ENCODE measurements at regions not wholly inside any gene's neighbourhood (a gene's known extent, or its start where the extent isn't known, plus 50 kb on each side); places are given as distances from the start of the nearest gene placed in this dataset.

DNA sequence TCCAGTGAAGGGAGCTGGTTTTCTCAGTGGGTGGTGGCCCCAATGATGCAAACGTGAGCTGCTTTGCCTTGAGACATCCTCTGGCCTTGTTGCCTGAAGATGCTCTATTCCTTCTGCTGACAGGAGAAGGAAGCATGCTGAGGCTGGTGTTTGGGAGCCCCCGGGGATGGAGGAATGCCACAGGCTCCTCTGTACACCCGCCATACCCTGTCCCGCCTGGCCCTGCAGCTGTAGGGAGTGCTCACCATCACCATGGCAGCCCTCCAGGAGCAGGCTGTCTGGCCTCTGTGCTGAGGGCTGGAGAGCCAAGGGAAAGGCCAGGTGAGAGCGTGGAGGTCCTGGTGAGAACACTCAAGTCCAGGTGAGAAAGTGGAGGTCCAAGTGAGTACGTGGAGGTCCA is 134.4 kb downstream of the MRPL36 start:
- TF ChIP-seq, protein P1, sequence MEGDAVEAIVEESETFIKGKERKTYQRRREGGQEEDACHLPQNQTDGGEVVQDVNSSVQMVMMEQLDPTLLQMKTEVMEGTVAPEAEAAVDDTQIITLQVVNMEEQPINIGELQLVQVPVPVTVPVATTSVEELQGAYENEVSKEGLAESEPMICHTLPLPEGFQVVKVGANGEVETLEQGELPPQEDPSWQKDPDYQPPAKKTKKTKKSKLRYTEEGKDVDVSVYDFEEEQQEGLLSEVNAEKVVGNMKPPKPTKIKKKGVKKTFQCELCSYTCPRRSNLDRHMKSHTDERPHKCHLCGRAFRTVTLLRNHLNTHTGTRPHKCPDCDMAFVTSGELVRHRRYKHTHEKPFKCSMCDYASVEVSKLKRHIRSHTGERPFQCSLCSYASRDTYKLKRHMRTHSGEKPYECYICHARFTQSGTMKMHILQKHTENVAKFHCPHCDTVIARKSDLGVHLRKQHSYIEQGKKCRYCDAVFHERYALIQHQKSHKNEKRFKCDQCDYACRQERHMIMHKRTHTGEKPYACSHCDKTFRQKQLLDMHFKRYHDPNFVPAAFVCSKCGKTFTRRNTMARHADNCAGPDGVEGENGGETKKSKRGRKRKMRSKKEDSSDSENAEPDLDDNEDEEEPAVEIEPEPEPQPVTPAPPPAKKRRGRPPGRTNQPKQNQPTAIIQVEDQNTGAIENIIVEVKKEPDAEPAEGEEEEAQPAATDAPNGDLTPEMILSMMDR (IDR thresholded peaks at IDR 0.05; ENCODE audit: insufficient read depth, low read length, poor library complexity, severe bottlenecking): no peak
- H3K36me3 ChIP-seq (ENCODE audit: control insufficient read depth, insufficient read depth, low read length): no peaks in the 10 kb centered on the region
- peaks cover 49% of the 10 kb centered on the region for H3K27me3 ChIP-seq (ENCODE audit: control insufficient read depth, insufficient read depth, low read length)
- no peak for DNase-seq (ENCODE audit: low read depth)
- no peak overlapping the region for H3K4me3 ChIP-seq (ENCODE audit: low read depth, low read length)

DNA sequence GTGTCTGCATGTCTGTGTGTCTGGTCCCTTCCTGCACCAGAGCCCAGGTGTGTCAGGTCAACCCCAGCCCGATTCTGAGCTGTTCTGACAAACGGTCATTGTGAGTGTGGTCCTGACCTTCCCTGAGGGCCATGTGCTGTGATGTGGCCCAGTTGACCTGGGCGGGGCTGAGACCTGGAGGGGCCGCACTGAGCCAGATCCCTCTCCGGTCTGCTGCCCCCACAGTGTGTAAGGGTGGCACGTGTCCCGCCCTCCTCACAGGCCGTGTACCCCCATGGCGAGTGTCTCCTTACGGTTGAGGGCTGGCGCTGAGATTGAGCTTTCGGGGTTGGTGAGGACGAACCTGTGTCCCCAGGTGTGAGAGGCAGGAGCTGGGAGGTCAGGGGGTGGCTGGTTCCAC is 136.5 kb downstream of the MRPL36 start:
- Histone ChIP-seq H3K27me3 (ENCODE audit: control insufficient read depth, insufficient read depth, low read length) (peaks cover 55% of the 10 kb centered on the region), H3K4me3 (ENCODE audit: low read depth, low read length) (no peak overlapping the region), H3K36me3 (ENCODE audit: control insufficient read depth, insufficient read depth, low read length) (no peaks in the 10 kb centered on the region)
- no peak for DNase-seq (ENCODE audit: low read depth)
- TF ChIP-seq, protein P1 (IDR thresholded peaks at IDR 0.05; ENCODE audit: insufficient read depth, low read length, poor library complexity, severe bottlenecking): no peak

DNA sequence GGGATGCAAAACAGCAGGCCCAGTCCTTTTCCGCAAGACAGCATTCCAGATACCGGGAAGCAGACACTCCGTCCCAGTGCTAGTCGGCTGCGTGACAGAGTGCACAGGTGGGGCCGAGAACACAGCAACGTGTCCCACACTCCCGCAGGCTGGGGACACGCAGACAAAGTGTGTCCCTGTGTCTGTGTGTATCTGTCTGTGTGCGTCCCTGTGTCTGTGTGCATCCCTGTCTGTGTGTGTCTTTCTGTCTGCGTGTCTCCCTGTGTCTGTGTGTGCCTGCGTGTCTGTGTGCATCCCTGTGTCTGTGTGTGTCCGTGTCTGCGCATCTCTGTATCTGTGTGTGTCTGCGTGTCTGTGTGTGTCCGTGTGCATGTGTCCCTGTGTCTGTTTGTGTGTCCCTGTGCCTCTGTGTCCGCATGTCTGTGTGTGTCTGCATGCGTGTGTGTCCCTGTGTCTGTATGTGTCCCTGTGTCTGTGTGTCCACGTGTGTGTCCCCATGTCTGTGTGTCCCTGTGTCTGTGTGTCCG is 137.0 kb downstream of the MRPL36 start:
- TF ChIP-seq, protein P1 (IDR thresholded peaks at IDR 0.05; ENCODE audit: insufficient read depth, low read length, poor library complexity, severe bottlenecking): no peak
- peaks cover 49% of the 10 kb centered on the region for H3K27me3 ChIP-seq (ENCODE audit: control insufficient read depth, insufficient read depth, low read length)

DNA sequence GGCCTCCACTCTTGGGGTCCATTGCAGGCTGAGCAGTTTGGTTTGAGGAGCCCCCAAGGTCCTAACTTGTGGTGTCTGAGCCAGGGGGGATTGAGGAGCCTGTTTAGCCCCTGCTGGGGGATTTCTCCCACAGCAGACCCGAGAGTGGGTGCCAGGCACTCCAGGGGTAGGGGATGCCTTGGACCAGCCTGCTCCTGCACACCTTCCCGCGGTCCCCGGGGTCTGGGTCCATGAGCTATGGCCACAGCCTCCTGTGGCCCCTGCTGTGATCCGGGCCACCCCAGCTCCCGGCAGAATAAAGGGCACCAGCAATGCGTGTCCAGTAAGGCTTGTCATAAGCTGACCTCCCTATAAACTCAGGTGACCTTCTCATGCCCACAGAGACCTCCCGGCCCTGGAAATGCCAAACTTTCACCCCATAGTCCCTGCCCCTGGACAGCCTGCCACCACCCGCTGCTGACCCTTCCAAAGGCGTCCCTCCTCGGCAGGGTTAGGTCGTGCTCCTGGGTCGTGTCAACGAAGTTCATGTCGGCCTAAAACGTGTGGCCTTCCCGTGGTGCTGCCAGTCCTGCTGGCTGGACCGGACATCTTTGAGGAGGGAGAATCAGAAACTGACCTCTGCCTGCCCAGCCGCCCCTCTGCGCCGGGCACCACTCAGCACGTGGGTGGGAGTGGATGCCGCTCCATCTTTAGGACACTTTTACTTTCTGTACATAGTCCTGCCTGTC is 137.6 kb downstream of the MRPL36 start:
- TF ChIP-seq, protein P1 (IDR thresholded peaks at IDR 0.05; ENCODE audit: insufficient read depth, low read length, poor library complexity, severe bottlenecking): no peak
- H3K4me3 ChIP-seq (ENCODE audit: low read depth, low read length): no peak overlapping the region
- no peaks in the 10 kb centered on the region for H3K36me3 ChIP-seq (ENCODE audit: control insufficient read depth, insufficient read depth, low read length)
- H3K27me3 ChIP-seq (ENCODE audit: control insufficient read depth, insufficient read depth, low read length): peaks cover 53% of the 10 kb centered on the region
- no peak for DNase-seq (ENCODE audit: low read depth)

More for the DNA sequence above, 137.0 kb downstream of the MRPL36 start:
- H3K4me3 ChIP-seq (ENCODE audit: low read depth, low read length): no peak overlapping the region
- no peak for DNase-seq (ENCODE audit: low read depth)
- H3K36me3 ChIP-seq (ENCODE audit: control insufficient read depth, insufficient read depth, low read length): no peaks in the 10 kb centered on the region

DNA sequence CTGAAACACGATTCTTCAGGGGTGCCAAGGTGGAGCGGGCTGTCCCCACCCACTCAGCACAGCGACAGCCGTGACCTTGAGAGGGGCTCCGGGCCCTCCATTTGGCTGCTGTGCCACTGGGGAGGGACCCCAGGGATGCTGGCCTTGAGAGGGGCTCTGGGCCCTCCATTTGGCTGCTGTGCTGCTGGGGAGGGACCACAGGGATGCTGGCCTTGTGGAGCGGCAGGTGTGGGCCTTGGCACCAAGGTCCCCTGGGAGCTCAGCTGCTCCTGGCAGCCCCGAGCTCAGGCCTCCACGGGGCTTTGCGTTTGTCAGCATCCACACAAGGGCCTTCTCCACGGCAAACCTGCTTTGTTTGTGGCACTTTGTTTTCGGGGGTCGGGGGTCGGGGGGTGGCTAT is 137.6 kb upstream of the LPCAT1 start:
- peaks cover 47% of the 10 kb centered on the region for H3K27me3 ChIP-seq (ENCODE audit: control insufficient read depth, insufficient read depth, low read length)
- no peak overlapping the region for H3K4me3 ChIP-seq (ENCODE audit: low read depth, low read length)
- H3K36me3 ChIP-seq (ENCODE audit: control insufficient read depth, insufficient read depth, low read length): no peaks in the 10 kb centered on the region
- TF ChIP-seq, protein P1 (IDR thresholded peaks at IDR 0.05; ENCODE audit: insufficient read depth, low read length, poor library complexity, severe bottlenecking): no peak
- DNase-seq (ENCODE audit: low read depth): no peak

DNA sequence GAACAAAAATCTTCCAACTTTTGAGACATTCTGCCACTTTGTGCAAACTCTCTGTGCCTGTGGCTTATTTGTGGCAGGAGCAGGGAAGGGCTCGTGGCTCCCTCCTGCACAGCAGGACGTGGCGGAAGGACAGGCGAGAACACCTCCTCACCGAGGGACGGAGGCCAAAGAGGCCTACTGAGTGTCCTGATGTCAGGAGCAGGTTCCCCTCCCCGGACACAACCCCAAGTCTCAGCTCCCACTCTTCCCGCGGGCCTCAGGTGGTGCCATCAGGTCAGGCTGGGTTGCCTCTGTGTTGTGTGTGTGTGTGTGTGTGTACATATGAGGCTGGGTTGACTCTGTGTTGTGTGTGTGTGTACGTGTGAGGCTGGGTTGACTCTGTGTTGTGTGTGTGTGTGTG is 136.8 kb upstream of the LPCAT1 start:
- no peaks in the 10 kb centered on the region for H3K36me3 ChIP-seq (ENCODE audit: control insufficient read depth, insufficient read depth, low read length)
- TF ChIP-seq, protein P1 (IDR thresholded peaks at IDR 0.05; ENCODE audit: insufficient read depth, low read length, poor library complexity, severe bottlenecking): no peak
- H3K27me3 ChIP-seq (ENCODE audit: control insufficient read depth, insufficient read depth, low read length): peaks cover 41% of the 10 kb centered on the region
- DNase-seq (ENCODE audit: low read depth): no peak
- H3K4me3 ChIP-seq (ENCODE audit: low read depth, low read length): no peak overlapping the region

All from kidney epithelial cell (primary cell).